ENCODE measurements at regions not wholly inside any gene's neighbourhood (a gene's known extent, or its start where the extent isn't known, plus 50 kb on each side); places are given as distances from the start of the nearest gene placed in this dataset.
"Not testable (repeated sequence)": the region's sequence is repeated elsewhere in the genome, so short reads cannot be mapped to it uniquely, and the experiment has no call there.

DNA sequence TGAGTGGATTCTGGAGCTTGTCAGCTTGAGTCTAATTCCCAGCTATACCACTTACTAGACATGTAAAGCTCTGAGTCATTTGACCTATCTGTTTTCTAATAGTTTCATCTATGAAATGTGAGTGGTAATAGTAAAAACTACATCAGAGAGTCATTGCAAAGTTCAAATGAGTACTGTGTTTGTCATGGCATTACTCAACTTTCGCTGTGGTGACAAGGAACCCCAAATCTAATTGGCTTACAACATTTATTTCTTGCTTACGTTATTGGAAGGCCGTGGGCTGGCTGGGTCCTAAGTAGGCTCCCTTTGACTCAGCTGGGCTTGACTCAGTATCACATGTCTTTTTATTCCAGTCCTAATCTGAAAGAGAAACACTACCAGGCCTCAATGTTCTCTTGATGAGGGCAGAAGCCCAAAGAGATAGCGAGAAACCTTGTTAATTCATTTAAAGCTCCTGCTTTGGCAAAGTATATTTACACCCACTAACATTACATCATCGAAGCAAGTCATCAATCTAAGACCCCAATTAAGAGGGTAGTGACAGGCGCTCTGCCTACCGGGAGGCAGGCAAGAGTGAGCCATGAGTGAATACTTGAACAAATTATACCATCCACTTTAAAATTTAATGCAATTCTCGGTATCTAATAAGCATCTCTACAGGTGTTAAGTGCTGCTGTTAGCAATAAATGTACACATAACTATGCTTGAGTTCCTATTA, 431.8 kb upstream of the SPHKAP start:
- CTCF ChIA-PET = no interaction called here
- Mint-ChIP-seq H3K4me3 (no peak overlapping the region), H3K27ac (no peak overlapping the region), H3K27me3 (no peaks in the 10 kb centered on the region), H3K9me3 (peaks cover 7% of the 10 kb centered on the region), H3K36me3 (no peaks in the 10 kb centered on the region), H3K4me1 (no peaks in the 10 kb centered on the region)
- DNase-seq = no peak

DNA sequence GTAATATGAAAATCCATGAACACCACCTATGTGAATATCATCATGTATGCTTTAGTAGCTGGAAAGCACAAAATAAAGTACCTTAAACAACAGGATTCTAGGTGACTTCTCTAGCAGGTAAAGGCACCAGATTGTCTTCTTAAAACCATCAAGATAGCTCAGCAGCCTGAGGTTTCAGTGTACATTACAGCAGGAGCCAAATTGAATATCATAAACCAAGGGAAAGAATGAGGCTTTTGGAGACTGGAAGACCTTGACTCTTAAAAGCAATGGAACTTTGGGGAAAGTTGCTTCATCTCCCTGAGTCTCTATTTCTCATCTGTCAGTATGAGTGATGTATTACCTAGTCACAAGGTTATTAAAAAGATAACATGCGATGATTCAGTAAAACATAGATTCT, 429.7 kb upstream of the SPHKAP start:
- no peak for DNase-seq
- H3K27me3 Mint-ChIP-seq = no peaks in the 10 kb centered on the region
- no peaks in the 10 kb centered on the region for H3K4me1 Mint-ChIP-seq
- CTCF ChIA-PET = no interaction called here
- no peak overlapping the region for H3K27ac Mint-ChIP-seq
- no peak overlapping the region for H3K4me3 Mint-ChIP-seq
- H3K9me3 Mint-ChIP-seq = peaks cover 7% of the 10 kb centered on the region
- no peaks in the 10 kb centered on the region for H3K36me3 Mint-ChIP-seq

- DNase-seq = no peak
- Mint-ChIP-seq H3K27me3 (no peaks in the 10 kb centered on the region), H3K9me3 (peaks cover 4% of the 10 kb centered on the region), H3K36me3 (no peaks in the 10 kb centered on the region), H3K4me1 (no peaks in the 10 kb centered on the region), H3K27ac (no peak overlapping the region), H3K4me3 (no peak overlapping the region)
- CTCF ChIA-PET = no interaction called here
Observed at GRCh38 chr2:228602288-228602687, 420.8 kb upstream of the SPHKAP start.

DNA sequence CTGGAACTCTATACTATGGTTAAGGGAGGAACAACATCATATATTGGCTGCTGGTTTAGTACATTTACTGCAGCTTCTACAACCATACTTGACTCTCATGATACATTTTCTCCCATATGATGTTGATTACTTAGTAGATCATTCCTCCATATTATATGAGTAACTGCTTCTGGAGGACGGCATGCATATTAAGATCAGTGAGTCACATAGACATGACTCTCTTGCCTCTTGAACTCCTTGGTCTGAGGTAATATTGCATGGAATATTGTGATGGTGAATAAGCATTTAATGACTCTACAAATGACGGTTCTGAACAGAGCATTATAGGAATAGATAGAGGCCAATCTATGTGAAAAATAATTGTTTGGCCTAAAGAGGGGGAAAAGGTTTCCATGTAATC, 418.8 kb upstream of the SPHKAP start:
- Mint-ChIP-seq H3K4me3 (no peak overlapping the region), H3K27ac (no peak overlapping the region), H3K27me3 (no peaks in the 10 kb centered on the region), H3K4me1 (no peaks in the 10 kb centered on the region), H3K9me3 (peaks cover 5% of the 10 kb centered on the region), H3K36me3 (no peaks in the 10 kb centered on the region)
- CTCF ChIA-PET = no interaction called here
- DNase-seq = no peak

DNA sequence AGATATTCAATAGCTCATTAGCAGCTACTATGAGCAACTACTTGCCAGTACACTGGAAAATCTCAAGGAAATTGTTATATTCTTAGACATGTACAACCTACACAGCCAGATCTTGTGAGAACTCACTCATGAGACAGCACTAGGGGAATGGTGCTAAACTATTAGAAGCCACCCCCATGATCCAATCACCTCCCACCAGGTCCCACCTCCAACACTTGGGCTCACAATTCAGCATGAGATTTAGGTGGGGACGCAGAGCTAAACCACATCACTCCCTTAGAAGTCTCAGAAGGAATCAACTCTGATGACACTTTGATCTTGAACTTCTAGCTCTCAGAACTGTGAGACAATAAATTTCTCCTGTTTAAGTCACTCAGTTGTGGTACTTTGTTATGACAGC, 418.3 kb upstream of the SPHKAP start:
- no peaks in the 10 kb centered on the region for H3K27me3 Mint-ChIP-seq

GRCh38 chr2:228599297-228599696, 417.8 kb upstream of the SPHKAP start:
- H3K36me3 Mint-ChIP-seq = no peaks in the 10 kb centered on the region
- no peak overlapping the region for H3K27ac Mint-ChIP-seq
- CTCF ChIA-PET = no interaction called here

More for the DNA sequence above, 418.3 kb upstream of the SPHKAP start:
- H3K4me1 Mint-ChIP-seq = no peaks in the 10 kb centered on the region
- no peak for DNase-seq
- H3K36me3 Mint-ChIP-seq = no peaks in the 10 kb centered on the region
- no peak overlapping the region for H3K4me3 Mint-ChIP-seq
- CTCF ChIA-PET = no interaction called here
- H3K9me3 Mint-ChIP-seq = peaks cover 8% of the 10 kb centered on the region
- no peak overlapping the region for H3K27ac Mint-ChIP-seq

DNA sequence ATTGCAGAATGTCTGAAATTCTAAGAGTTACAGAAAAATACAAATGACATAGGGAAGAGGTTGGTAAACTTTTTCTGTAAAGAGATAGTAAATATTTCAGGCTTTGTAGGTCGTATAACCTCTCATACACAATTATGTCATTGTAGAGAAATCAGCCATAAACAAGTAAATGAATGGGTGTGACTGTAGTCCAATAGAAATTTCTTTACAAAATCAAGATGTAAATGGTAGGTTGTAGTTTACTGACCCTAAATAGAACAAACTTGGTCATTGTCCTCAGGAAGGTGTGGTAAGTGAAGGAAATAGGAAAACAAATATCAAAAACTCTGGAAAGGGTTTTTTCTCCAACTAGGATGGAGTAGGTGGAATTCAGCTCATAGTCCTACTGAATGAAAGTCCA, 415.5 kb upstream of the SPHKAP start:
- Mint-ChIP-seq H3K4me3 (no peak overlapping the region), H3K27me3 (no peaks in the 10 kb centered on the region), H3K4me1 (no peaks in the 10 kb centered on the region)

More at GRCh38 chr2:228599297-228599696, 417.8 kb upstream of the SPHKAP start:
- Mint-ChIP-seq H3K4me1 (no peaks in the 10 kb centered on the region), H3K9me3 (peaks cover 8% of the 10 kb centered on the region), H3K27me3 (no peaks in the 10 kb centered on the region), H3K4me3 (no peak overlapping the region)
- DNase-seq = no peak

GRCh38 chr2:228594012-228594411, 412.5 kb upstream of the SPHKAP start:
- no peaks in the 10 kb centered on the region for H3K27me3 Mint-ChIP-seq
- no peak overlapping the region for H3K4me3 Mint-ChIP-seq
- peaks cover 7% of the 10 kb centered on the region for H3K9me3 Mint-ChIP-seq
- CTCF ChIA-PET = no interaction called here
- no peaks in the 10 kb centered on the region for H3K36me3 Mint-ChIP-seq
- no peak for DNase-seq
- no peak overlapping the region for H3K27ac Mint-ChIP-seq
- no peaks in the 10 kb centered on the region for H3K4me1 Mint-ChIP-seq

More for the DNA sequence above, 415.5 kb upstream of the SPHKAP start:
- CTCF ChIA-PET = no interaction called here
- no peaks in the 10 kb centered on the region for H3K36me3 Mint-ChIP-seq
- H3K9me3 Mint-ChIP-seq = peaks cover 8% of the 10 kb centered on the region
- no peak overlapping the region for H3K27ac Mint-ChIP-seq
- no peak for DNase-seq

GRCh38 chr2:228592925-228593324, 411.4 kb upstream of the SPHKAP start:
- Mint-ChIP-seq H3K9me3 (peaks cover 9% of the 10 kb centered on the region), H3K27me3 (no peaks in the 10 kb centered on the region), H3K36me3 (no peaks in the 10 kb centered on the region), H3K4me3 (no peak overlapping the region), H3K4me1 (no peaks in the 10 kb centered on the region), H3K27ac (no peak overlapping the region)
- DNase-seq = no peak
- CTCF ChIA-PET = no interaction called here

- Mint-ChIP-seq H3K27ac (no peak overlapping the region), H3K4me1 (no peaks in the 10 kb centered on the region), H3K36me3 (no peaks in the 10 kb centered on the region), H3K27me3 (no peaks in the 10 kb centered on the region), H3K4me3 (no peak overlapping the region), H3K9me3 (peaks cover 7% of the 10 kb centered on the region)
- CTCF ChIA-PET = no interaction called here
- no peak for DNase-seq
Observed at GRCh38 chr2:228590681-228591080, 409.2 kb upstream of the SPHKAP start.

DNA sequence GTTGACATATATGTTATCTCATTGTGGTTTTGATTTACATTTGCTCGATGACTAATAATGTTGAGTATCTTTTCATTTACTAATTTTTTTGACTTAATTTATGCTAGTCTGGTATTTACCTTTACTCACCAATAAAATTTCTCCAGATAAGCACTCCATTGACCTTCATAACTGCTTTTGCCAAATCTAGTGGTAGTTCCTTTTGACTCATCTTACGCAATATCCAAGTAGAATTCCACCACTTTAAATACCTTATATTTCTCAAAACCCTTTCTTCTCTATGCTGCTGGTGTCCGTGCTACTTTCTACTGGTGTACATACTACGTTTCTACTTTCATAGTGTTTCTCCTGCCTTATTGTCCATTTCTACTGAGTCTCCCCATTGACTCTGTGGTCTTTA, 407.6 kb upstream of the SPHKAP start:
- H3K9me3 Mint-ChIP-seq = peaks cover 5% of the 10 kb centered on the region
- no peaks in the 10 kb centered on the region for H3K36me3 Mint-ChIP-seq
- DNase-seq = no peak
- no peak overlapping the region for H3K4me3 Mint-ChIP-seq
- H3K27me3 Mint-ChIP-seq = no peaks in the 10 kb centered on the region
- no peaks in the 10 kb centered on the region for H3K4me1 Mint-ChIP-seq
- no peak overlapping the region for H3K27ac Mint-ChIP-seq
- CTCF ChIA-PET = no interaction called here

- CTCF ChIA-PET = no interaction called here
- no peaks in the 10 kb centered on the region for H3K4me1 Mint-ChIP-seq
- no peaks in the 10 kb centered on the region for H3K36me3 Mint-ChIP-seq
- H3K4me3 Mint-ChIP-seq = no peak overlapping the region
- H3K27me3 Mint-ChIP-seq = no peaks in the 10 kb centered on the region
- H3K9me3 Mint-ChIP-seq = peaks cover 5% of the 10 kb centered on the region
- DNase-seq = no peak
- no peak overlapping the region for H3K27ac Mint-ChIP-seq
Observed at GRCh38 chr2:228581731-228582130, 400.2 kb upstream of the SPHKAP start.

DNA sequence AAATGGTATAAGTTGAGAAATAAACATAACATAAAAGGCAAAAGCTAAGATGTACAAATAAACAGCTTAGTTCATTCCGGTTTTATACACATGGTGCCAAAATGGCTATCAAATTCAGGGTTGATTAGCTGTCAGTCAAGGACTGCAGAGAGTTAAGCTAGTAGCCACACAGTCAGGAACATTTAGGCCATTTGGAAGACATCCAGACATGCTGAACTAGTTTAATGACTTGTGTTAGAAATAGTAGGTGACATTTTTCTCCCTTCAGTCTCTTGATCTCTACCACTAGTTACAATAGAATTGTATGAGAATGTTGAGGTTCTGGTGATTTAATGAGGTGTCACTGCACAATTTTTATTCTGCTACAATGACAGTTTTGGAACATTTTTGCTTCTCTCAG, 394.4 kb upstream of the SPHKAP start:
- H3K9me3 Mint-ChIP-seq = peaks cover 2% of the 10 kb centered on the region
- no peak overlapping the region for H3K27ac Mint-ChIP-seq
- no peak for DNase-seq
- no peak overlapping the region for H3K4me3 Mint-ChIP-seq
- no peaks in the 10 kb centered on the region for H3K36me3 Mint-ChIP-seq
- no peaks in the 10 kb centered on the region for H3K27me3 Mint-ChIP-seq
- CTCF ChIA-PET = no interaction called here
- no peaks in the 10 kb centered on the region for H3K4me1 Mint-ChIP-seq

DNA sequence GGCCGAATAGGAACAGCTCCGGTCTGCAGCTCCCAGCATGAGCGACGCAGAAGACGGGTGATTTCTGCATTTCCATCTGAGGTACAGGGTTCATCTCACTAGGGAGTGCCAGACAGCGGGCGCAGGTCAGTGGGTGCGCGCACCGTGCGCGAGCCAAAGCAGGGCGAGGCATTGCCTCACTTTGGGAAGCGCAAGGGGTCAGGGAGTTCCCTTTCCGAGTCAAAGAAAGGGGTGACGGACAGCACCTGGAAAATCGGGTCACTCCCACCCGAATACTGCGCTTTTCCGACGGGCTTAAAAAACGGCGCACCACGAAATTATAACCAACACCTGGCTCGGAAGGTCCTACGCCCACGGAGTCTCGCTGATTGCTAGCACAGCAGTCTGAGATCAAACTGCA, 386.8 kb upstream of the SPHKAP start:
- H3K4me1 Mint-ChIP-seq, H3K9me3 Mint-ChIP-seq, CTCF ChIA-PET, H3K36me3 Mint-ChIP-seq, H3K27ac Mint-ChIP-seq, H3K4me3 Mint-ChIP-seq, H3K27me3 Mint-ChIP-seq, DNase-seq: not testable (repeated sequence)

GRCh38 chr2:228561816-228562215, 380.3 kb upstream of the SPHKAP start:
- CTCF ChIA-PET = no interaction called here
- H3K4me3 Mint-ChIP-seq = no peak overlapping the region
- no peaks in the 10 kb centered on the region for H3K36me3 Mint-ChIP-seq
- H3K27ac Mint-ChIP-seq = no peak overlapping the region
- H3K4me1 Mint-ChIP-seq = no peaks in the 10 kb centered on the region
- H3K27me3 Mint-ChIP-seq = no peaks in the 10 kb centered on the region
- DNase-seq = no peak
- peaks cover 11% of the 10 kb centered on the region for H3K9me3 Mint-ChIP-seq

Data from activated naive CD4-positive, alpha-beta T cell treated with anti-CD3 and anti-CD28 coated beads, Interleukin-2, amount 10 ng/mL, durations not matched to agents 7 days and 5 days (primary cell).